ENCODE measurements at regions not wholly inside any gene's neighbourhood (a gene's known extent, or its start where the extent isn't known, plus 50 kb on each side); places are given as distances from the start of the nearest gene placed in this dataset.
"Not testable (repeated sequence)": the region's sequence is repeated elsewhere in the genome, so short reads cannot be mapped to it uniquely, and the experiment has no call there.

GRCh38 chr2:131659168-131659572, 131.5 kb downstream of the CCDC74A start:
- Histone ChIP-seq H3K36me3 (ENCODE audit: control insufficient read depth, insufficient read depth, low read length) (no peaks in the 10 kb centered on the region), H4K20me1 (ENCODE audit: control insufficient read depth, extremely low read depth, insufficient read depth, low read length) (no peaks in the 10 kb centered on the region), H3K27me3 (ENCODE audit: control insufficient read depth, insufficient read depth, low read length) (no peaks in the 10 kb centered on the region), H3K4me1 (ENCODE audit: control insufficient read depth, extremely low read depth, insufficient read depth, low read length) (no peaks in the 10 kb centered on the region), H3K4me3 (replicated peaks in 1 of 4; ENCODE audit: control extremely low read depth in 1 of 4, insufficient read depth in 1 of 4, low read depth in 3 of 4, low read length in 4 of 4) (no peak overlapping the region), H3K9me3 (ENCODE audit: control insufficient read depth, insufficient read depth, low read depth, low read length) (no peaks in the 10 kb centered on the region), H2AFZ (ENCODE audit: low read length) (no peak overlapping the region), H3K27ac (ENCODE audit: insufficient read depth, low read length) (no peak overlapping the region), H3K79me2 (ENCODE audit: control insufficient read depth, insufficient read depth, low read length) (no peaks in the 10 kb centered on the region), H3K9ac (ENCODE audit: insufficient read depth, low read length) (no peak overlapping the region), H3K4me2 (ENCODE audit: extremely low read depth, insufficient read depth, low read length) (no peak overlapping the region)
- DNase-seq (ENCODE audit: low read depth in 2 of 2) = peak in 1 of 2 donors; percentile 63
- TF ChIP-seq EZH2 (IDR thresholded peaks at IDR 0.05; ENCODE audit: low read length, missing control alignments) (no peak), CTCF (conservative IDR thresholded peaks at IDR 0.05 in 1 of 2, IDR thresholded peaks at IDR 0.05 in 1 of 2; ENCODE audit: low read depth in 1 of 2, low read length in 2 of 2) (no peak)

GRCh38 chr2:131661101-131661782, 133.6 kb downstream of the CCDC74A start:
- H3K27me3 ChIP-seq (ENCODE audit: control insufficient read depth, insufficient read depth, low read length); H3K36me3 ChIP-seq (ENCODE audit: control insufficient read depth, insufficient read depth, low read length); H2AFZ ChIP-seq (ENCODE audit: low read length): not testable (repeated sequence)

DNA sequence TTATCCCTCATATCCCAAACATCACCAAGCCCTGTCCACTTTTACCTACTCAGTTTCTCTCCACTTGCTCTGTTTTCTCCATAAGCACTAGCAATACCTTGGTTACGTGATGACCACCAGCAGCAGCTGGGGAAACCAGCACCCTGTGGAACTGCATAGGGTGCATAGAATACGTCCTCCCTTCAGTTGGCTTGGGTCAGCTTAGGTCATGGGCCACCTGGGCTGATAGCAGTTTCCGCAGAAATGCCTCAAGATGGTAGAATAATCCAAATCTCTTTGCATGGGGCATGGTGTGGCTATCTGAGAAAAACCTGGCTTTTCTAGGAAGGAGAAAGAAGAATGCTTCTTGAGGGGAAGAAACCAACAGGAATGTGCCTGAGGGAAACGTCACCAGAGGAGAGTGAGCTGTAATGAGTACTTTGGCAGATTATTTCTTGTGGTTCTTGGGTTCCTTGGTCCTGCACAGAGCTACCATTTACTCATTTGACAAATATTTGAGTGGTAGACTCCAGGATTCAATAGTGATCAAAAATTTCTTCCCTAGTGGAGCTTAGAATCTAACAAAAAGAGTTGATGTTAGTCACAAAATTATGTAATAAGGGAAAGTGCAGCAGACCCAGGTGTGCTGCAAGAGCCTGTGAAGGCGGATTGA, 134.3 kb downstream of the CCDC74A start:
- H3K79me2 ChIP-seq (ENCODE audit: control insufficient read depth, insufficient read depth, low read length); H3K9ac ChIP-seq (ENCODE audit: insufficient read depth, low read length); H3K4me1 ChIP-seq (ENCODE audit: control insufficient read depth, extremely low read depth, insufficient read depth, low read length); H3K4me3 ChIP-seq (replicated peaks in 1 of 4; ENCODE audit: control extremely low read depth in 1 of 4, insufficient read depth in 1 of 4, low read depth in 3 of 4, low read length in 4 of 4); H3K4me2 ChIP-seq (ENCODE audit: extremely low read depth, insufficient read depth, low read length); H3K27ac ChIP-seq (ENCODE audit: insufficient read depth, low read length); H3K27me3 ChIP-seq (ENCODE audit: control insufficient read depth, insufficient read depth, low read length); H3K36me3 ChIP-seq (ENCODE audit: control insufficient read depth, insufficient read depth, low read length); H2AFZ ChIP-seq (ENCODE audit: low read length); H4K20me1 ChIP-seq (ENCODE audit: control insufficient read depth, extremely low read depth, insufficient read depth, low read length); H3K9me3 ChIP-seq (ENCODE audit: control insufficient read depth, insufficient read depth, low read depth, low read length): not testable (repeated sequence)
- DNase-seq (ENCODE audit: low read depth in 2 of 2) = peak in 1 of 2 donors; percentile 74

More at GRCh38 chr2:131661101-131661782, 133.6 kb downstream of the CCDC74A start:
- H3K79me2 ChIP-seq (ENCODE audit: control insufficient read depth, insufficient read depth, low read length); H4K20me1 ChIP-seq (ENCODE audit: control insufficient read depth, extremely low read depth, insufficient read depth, low read length); H3K4me1 ChIP-seq (ENCODE audit: control insufficient read depth, extremely low read depth, insufficient read depth, low read length); H3K9me3 ChIP-seq (ENCODE audit: control insufficient read depth, insufficient read depth, low read depth, low read length); H3K4me3 ChIP-seq (replicated peaks in 1 of 4; ENCODE audit: control extremely low read depth in 1 of 4, insufficient read depth in 1 of 4, low read depth in 3 of 4, low read length in 4 of 4); H3K9ac ChIP-seq (ENCODE audit: insufficient read depth, low read length); H3K4me2 ChIP-seq (ENCODE audit: extremely low read depth, insufficient read depth, low read length); H3K27ac ChIP-seq (ENCODE audit: insufficient read depth, low read length): not testable (repeated sequence)
- DNase-seq (ENCODE audit: low read depth in 2 of 2) = peak in 1 of 2 donors; percentile 40

DNA sequence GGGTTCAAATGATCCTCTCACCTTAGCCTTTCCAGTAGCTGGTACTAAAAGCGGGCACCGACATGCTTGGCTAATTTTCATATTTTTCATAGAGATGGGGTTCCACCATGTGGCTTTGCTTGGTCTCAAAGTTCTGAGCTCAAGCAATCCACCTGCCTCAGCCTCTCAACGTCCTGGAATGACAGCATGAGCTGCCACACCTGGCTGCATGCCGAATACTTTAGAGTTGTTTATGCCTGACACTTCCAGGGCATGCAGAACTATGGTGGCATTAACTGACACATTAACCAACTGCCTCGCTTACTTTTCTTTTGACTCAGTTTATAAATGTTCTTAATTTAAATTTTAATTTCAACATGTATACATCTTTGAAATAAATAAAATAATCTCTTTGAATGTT, 135.8 kb downstream of the CCDC74A start:
- H4K20me1 ChIP-seq (ENCODE audit: control insufficient read depth, extremely low read depth, insufficient read depth, low read length); H3K9me3 ChIP-seq (ENCODE audit: control insufficient read depth, insufficient read depth, low read depth, low read length); H3K36me3 ChIP-seq (ENCODE audit: control insufficient read depth, insufficient read depth, low read length); H3K79me2 ChIP-seq (ENCODE audit: control insufficient read depth, insufficient read depth, low read length); H3K27me3 ChIP-seq (ENCODE audit: control insufficient read depth, insufficient read depth, low read length); H2AFZ ChIP-seq (ENCODE audit: low read length); H3K9ac ChIP-seq (ENCODE audit: insufficient read depth, low read length); H3K27ac ChIP-seq (ENCODE audit: insufficient read depth, low read length); H3K4me1 ChIP-seq (ENCODE audit: control insufficient read depth, extremely low read depth, insufficient read depth, low read length); H3K4me3 ChIP-seq (replicated peaks in 1 of 4; ENCODE audit: control extremely low read depth in 1 of 4, insufficient read depth in 1 of 4, low read depth in 3 of 4, low read length in 4 of 4); H3K4me2 ChIP-seq (ENCODE audit: extremely low read depth, insufficient read depth, low read length); DNase-seq (ENCODE audit: low read depth in 2 of 2): not testable (repeated sequence)

- not testable (repeated sequence) for H2AFZ ChIP-seq (ENCODE audit: low read length); H3K4me3 ChIP-seq (replicated peaks in 1 of 4; ENCODE audit: control extremely low read depth in 1 of 4, insufficient read depth in 1 of 4, low read depth in 3 of 4, low read length in 4 of 4); H3K27ac ChIP-seq (ENCODE audit: insufficient read depth, low read length); H3K36me3 ChIP-seq (ENCODE audit: control insufficient read depth, insufficient read depth, low read length); H3K9ac ChIP-seq (ENCODE audit: insufficient read depth, low read length); H4K20me1 ChIP-seq (ENCODE audit: control insufficient read depth, extremely low read depth, insufficient read depth, low read length); H3K4me1 ChIP-seq (ENCODE audit: control insufficient read depth, extremely low read depth, insufficient read depth, low read length); H3K4me2 ChIP-seq (ENCODE audit: extremely low read depth, insufficient read depth, low read length); H3K79me2 ChIP-seq (ENCODE audit: control insufficient read depth, insufficient read depth, low read length); H3K27me3 ChIP-seq (ENCODE audit: control insufficient read depth, insufficient read depth, low read length); H3K9me3 ChIP-seq (ENCODE audit: control insufficient read depth, insufficient read depth, low read depth, low read length)
- peak in 1 of 2 donors; percentile 33 for DNase-seq (ENCODE audit: low read depth in 2 of 2)
Observed at GRCh38 chr2:131665716-131666115, 138.0 kb downstream of the CCDC74A start.

Measured in fibroblast of lung (primary cell).